HG03520 (cell line): ENCODE measurements at regions not wholly inside any gene's neighbourhood (a gene's known extent, or its start where the extent isn't known, plus 50 kb on each side); places are given as distances from the start of the nearest gene placed in this dataset.
"Not testable (repeated sequence)": the region's sequence is repeated elsewhere in the genome, so short reads cannot be mapped to it uniquely, and the experiment has no call there.

ENCODE experiments used
- ATAC-seq: cut with Tn5 transposase; IDR thresholded peaks from one replicate; pipeline ENCODE4 v1.9.1; 2021; ENCODE audit warnings: mild to moderate bottlenecking, moderate library complexity; ENCODE audit not compliant: unreplicated experiment

- ATAC-seq = no peak
Observed at GRCh38 chr7:82501346-82501745, 57.8 kb upstream of the CACNA2D1 start.

- ATAC-seq = not testable (repeated sequence)
Observed at GRCh38 chr7:82499546-82499945, 56.0 kb upstream of the CACNA2D1 start.

GRCh38 chr7:82494420-82494819 lies 50.8 kb upstream of the CACNA2D1 start:
- ATAC-seq = no peak
